GM18505 (cell line): ENCODE measurements at regions not wholly inside any gene's neighbourhood (a gene's known extent, or its start where the extent isn't known, plus 50 kb on each side); places are given as distances from the start of the nearest gene placed in this dataset.

Experiments
- ATAC-seq: cut with Tn5 transposase; IDR thresholded peaks from one replicate; pipeline ENCODE4 v1.9.1; 2021; ENCODE audit not compliant: unreplicated experiment
- POLR2A ChIP-seq: IDR thresholded peaks from 4 replicates; pipeline ENCODE4 v1.6.1; 2011; ENCODE audit warnings: borderline replicate concordance; ENCODE audit not compliant: insufficient read depth, insufficient read length; ENCODE audit errors: extremely low read depth

DNA sequence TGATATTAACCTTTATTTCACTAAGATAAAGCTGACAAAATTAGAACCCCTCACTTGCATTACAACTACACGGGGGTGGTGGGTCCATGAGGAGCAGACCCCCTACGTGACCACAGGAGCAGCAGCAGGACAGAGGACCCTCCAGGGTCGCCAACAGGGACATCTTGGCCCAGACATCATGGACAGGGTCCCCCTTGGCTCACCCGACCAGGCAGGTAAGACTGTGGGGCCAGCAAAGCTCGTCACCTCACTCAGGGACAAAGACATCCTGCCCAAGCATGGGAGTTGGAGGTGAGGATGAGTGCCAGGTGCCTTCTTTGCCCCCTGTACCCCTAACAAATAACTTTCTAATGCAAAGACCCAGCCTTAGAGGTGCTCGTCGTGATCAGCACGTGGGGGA, 111.3 kb upstream of the RAB6C start:
- ATAC-seq = no peak
- no peak for TF ChIP-seq POLR2A

DNA sequence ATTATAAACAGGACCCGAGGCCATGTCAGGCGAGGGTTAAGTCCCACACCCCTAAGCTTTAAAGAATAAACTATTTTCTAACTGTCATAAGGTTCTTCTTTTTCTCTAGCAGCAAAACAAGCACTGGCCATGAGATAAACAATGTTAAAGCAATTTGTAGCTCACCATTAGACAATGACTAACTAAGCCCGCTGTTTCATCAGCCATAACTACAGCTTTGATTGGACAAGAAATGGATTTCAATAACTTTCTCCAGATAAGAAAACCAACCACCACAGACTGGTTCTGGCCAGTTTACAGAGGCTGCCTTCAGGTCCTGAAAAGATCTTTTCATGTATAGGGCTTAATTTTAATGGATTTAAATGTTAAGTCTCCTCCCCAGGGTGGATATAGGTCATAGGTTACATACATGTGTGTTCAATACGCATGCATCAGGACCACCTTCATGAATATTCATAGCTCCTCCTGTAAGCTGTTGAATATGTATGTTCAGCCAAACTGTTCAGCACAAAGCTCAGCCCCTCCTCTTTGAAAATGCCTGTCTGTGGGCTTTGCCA, 108.7 kb upstream of the RAB6C start:
- no peak for ATAC-seq
- TF ChIP-seq POLR2A = no peak

DNA sequence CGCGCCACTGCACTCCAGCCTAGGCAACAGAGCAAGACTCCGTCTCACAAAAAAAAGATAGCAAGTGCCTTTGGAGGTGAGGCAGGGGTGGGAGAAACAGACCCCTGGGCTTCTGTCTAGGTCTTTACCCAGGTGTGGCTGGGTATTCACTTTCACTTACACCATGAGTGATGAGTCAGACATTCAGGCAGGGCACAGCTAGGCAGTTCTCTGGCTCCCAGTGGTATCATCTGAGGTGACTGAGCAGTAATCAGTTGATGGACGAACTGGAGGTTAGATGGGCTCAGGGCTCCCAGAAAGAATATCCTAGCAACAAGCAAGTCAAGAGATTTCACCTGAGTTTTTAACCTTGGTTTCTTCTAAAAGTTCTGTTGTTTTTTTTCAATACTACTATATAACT, 107.0 kb upstream of the RAB6C start:
- TF ChIP-seq POLR2A = no peak
- ATAC-seq = no peak

DNA sequence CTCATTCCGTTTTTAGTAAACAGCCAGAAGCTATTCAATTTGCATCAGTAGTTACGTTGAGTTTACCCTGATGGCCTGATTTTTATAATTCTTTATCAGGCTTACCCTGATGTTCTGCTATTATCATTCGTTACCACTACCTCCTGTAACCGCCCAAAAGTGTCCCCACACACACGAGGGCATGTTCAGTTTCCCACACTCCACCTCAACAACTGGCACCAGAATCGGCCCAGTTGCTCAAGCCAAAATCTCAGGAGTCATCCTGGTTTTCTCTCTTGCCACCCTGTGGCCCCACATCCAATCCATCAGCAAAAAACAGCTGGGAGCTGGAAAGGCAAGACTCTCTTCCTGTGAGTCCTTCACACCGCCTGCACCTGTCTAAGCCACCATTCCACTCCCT, 102.9 kb upstream of the RAB6C start:
- no peak for ATAC-seq
- no peak for TF ChIP-seq POLR2A

DNA sequence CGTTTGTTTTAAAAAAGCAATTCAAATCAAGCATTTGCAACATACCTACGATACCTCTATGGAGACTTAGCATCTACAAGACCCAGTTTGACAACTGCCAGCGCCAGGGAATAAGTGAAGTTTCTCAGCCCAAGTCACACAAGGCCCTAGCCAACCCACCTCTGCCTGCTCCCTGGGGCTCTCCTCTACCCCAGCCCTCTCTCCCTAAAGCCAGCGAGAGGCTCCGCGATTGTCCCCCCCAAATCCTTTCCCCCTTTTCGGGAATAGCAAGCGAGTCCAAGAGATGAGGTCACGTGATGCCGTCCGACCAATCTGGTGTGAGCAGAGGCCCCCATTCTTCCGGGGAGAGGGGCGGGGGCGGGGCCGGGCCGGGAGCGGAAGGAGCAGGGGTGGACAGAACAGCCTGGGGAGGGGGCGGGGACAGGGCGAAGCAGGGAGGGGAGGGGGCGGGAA, 102.2 kb upstream of the RAB6C start:
- peak; percentile 68 for ATAC-seq
- peak; percentile 28 for TF ChIP-seq POLR2A

DNA sequence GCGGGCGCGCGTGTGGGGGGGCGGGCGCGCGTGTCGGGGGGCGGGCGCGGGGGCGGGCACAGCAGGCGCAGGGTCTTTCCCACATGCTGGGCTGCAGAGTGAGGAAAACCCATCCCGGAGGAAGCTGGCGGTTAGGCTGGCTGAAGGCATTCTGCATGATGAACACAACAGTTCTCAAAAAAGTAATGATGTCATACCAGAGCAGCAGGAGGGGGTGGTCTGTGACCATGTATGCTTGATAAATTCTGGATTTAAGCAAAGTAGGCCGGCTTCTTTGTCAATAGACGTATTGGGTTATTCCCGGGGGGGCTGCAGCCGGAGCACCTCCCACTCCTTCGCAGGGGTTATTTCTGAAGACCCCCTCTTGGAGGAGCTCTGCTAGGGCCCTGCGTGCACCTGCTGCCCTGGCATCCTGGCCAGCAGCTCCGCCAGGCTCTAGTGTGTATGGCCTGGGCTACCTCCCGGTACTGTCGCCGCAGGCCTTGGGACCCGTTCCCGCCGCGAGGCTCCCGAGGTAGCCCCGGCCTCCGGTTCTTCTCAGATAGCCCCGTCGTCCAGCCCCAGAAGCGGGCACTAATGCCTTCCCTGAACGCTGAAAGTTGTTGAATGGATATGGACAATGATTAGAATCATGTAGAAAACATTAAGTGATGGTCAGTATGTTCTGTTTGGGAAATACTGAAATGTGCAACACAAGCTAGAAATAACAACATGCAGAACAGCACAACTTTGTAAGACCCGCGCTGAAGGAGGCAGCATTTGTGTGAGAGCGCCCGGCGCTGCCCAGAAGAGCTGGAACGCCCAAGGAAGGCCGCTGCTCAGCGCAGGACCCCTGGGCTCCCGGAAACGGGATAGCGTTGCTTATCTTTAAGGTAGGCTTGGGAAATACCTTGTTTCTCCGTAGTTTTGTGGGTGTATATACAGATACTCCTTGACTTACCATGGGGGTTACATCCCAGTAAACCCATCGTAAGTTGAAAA, 101.4 kb upstream of the RAB6C start:
- ATAC-seq = peak; percentile 28
- no peak for TF ChIP-seq POLR2A

DNA sequence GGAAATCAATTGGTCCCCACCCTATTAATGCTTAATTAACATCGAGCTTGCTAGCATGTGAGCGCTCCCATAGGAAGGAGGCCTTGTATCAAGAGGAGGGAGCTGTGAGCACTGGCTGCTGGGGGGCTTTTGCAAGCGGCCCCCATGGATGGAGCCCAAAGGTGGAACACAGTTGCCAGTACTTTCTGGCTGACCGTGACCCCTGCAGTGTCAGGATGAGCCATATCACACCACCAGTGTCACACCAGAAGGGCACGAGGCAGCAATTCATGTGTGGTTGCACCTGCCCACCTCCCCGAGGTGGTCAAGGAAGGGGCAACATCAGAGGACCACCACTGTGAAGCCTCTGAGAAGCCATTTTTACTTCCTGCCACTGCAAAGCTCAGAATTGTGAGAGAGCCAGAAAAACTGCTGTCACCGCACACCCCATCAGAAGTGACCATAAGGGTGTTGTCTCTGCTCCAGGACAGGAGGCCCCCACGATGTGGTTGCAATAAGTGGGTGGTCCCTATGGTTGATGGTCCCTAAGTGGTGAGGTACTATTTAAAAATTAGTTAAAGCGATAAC, 99.8 kb upstream of the RAB6C start:
- no peak for TF ChIP-seq POLR2A
- no peak for ATAC-seq

DNA sequence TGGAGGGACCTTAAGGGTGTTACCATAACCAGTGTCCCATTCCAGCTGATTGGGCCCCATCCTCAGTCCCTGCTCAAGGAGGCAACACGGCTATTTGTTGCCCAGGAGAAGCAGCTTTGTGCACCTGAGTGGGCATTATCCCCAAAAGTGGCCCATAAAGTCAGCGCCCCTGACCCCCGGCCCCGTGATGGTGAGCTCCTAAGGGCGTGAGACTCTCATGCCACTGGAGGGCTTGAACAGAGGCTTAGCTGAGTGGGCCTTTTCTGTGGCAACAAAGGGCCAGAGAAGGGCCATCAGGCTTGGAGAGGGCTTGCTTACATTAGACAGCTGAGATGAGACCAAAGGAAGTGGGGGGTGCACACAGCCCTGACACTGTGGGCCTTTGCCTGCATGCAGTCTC, 99.2 kb upstream of the RAB6C start:
- no peak for TF ChIP-seq POLR2A
- ATAC-seq = no peak

DNA sequence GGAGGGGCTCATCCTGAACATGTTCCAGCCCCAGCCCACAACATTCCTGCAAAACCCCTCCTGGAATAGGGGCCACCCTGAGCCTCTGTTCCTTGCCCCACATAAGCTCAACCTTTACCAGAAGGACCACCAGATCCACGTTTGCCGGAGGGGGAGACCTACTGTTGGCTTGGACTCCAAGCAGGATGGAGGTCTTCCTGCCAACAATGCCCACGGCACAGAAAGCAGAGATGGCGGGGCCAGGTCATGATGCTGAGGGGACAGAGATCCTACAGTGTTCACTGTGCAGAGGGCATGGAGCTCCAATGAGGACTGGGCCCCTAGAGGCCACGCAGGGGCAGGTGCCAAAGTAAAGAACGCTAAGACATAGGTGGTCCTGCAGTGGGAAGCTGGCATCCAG, 98.5 kb upstream of the RAB6C start:
- TF ChIP-seq POLR2A = no peak
- no peak for ATAC-seq

DNA sequence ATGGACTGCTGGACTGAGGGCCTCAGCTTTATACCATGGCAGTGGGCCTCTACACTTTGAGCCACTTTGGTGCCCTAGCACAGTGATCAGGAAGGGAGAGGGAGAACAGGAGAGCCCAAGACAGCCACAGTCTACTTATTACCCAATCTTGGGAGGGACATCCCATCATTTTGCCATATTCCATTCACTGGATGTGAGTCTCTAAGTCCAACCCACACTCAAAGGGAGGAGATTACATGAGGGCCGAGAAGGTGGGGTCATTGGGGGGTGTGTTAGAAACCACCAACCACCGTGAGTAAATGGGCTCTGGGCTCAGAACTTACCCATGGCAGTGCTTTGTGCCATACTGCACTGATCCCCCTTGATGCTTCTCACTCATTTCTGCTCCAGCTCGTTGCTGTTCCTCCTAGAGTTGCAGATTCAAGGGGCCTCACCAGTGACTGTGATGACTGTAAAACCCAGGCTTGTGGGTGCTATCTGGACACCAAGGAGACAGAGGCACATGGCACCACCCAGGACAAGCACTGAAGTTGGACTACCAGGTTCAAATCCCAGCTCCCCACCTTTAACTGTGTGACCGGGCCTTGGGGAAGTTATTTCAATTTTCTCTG, 97.6 kb upstream of the RAB6C start:
- no peak for ATAC-seq
- no peak for TF ChIP-seq POLR2A

DNA sequence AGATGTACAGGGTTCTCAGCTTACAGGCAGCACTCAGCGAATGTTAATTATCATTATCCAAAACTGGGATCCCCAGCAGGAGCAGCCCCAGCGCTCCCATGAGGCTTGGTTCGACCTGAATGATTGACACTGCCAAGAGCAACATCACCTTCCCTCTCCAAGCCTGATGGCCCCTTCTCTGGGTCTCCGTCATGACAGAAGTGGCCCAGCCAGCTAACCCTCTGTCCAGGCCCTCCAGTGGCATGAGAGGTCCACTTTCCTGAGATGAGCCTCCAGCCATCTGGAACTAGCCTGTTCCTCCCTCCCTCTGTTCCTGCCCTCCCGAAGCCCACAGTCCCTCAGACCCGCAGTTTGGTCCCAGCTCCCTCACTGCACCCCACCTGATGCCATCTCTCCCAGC, 97.0 kb upstream of the RAB6C start:
- no peak for ATAC-seq

DNA sequence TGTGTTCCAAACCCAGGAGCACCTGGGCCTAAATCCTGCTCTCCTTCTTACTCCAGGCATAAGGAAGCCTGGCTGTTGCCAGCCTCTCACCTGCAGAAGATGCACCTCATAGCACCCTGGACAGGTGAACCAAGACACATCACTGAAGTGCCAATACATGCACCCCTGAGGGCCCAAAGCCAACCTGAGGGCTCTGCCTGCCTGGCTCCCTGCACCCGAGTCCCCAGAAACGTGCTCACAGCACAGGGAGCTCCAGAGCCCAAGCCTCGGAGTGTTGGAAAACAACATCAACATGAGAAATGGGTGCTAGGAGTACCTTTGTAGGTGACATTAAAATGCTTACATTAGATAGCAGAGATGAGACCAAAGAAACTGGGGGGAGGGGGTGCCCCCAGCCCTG, 96.3 kb upstream of the RAB6C start:
- no peak for ATAC-seq
- no peak for TF ChIP-seq POLR2A

More for the DNA sequence above, 97.0 kb upstream of the RAB6C start:
- no peak for TF ChIP-seq POLR2A

DNA sequence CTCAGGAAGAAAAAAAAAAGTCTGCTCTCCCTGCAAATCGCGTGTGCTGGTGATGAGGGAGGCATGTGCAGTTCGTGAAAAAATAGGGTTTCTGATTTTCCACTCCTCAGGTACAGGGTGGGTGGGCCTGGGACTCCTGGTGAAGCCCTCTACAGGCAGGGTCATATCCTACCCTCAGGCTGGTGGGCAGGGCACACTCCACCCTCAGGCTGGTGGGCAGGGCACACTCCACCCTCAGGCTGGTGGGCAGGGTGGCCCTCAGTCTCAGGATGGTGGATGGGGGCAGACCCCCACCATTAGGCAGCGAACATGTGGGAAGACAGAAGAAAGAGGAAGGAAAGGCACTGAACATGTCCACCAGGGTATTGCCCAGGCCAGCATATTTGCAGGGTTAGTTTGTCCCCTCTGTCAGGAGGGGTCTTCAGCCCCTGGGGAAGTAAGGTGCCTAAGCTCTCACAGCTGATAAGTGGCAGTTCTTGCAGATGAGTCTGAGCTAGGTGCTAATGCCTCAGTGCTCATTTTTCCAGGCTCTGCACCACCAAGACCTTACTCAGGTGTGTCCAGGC, 95.2 kb upstream of the RAB6C start:
- no peak for TF ChIP-seq POLR2A
- ATAC-seq = no peak
